GM18517 (cell line): ENCODE measurements at regions not wholly inside any gene's neighbourhood (a gene's known extent, or its start where the extent isn't known, plus 50 kb on each side); places are given as distances from the start of the nearest gene placed in this dataset.
"Not testable (repeated sequence)": the region's sequence is repeated elsewhere in the genome, so short reads cannot be mapped to it uniquely, and the experiment has no call there.

ENCODE experiments used
- ATAC-seq: cut with Tn5 transposase; IDR thresholded peaks from one replicate; pipeline ENCODE4 v1.9.1; 2021; ENCODE audit warnings: mild to moderate bottlenecking, moderate library complexity; ENCODE audit not compliant: unreplicated experiment

DNA sequence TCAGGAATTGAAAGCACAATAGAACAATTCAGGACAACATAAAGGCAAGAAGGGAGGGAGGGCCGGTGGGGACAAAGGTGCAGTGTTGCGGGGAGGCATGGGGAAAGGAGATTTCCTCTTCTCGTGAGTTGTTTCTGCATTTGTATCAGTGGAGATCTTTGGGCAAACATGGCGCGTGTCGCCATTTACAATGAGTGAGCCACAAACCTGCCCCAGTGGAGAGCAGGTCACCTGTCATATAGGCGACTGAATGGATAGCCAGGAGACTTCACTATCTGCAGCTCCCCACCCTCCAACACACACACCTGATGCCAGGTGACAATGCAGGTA, 87.7 kb upstream of the SLC45A1 start:
- no peak for ATAC-seq

DNA sequence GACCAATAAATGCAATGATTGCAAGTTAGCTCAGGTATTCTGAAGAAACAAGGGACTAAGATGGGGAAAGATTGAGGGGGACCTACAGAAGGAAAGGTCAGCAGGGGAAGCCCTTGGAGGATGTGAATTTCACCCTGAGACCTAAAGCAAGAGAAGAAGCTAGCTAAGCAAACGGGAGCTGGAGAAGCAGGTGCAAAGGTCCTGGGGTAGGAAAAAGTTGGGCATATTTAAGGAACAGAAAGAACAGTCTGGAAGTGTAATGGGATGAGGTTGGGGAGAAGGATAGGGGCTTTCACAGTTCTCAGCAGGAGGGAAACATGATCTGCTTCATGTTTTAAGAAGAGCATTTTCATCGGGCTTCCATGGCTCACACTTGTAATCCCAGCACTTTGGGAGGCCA, 89.7 kb upstream of the SLC45A1 start:
- ATAC-seq, result no peak

- ATAC-seq, result not testable (repeated sequence)
Observed at GRCh38 chr1:8227674-8228073, 90.2 kb upstream of the SLC45A1 start.

GRCh38 chr1:8226747-8227146, 91.2 kb upstream of the SLC45A1 start:
- no peak for ATAC-seq

- not testable (repeated sequence) for ATAC-seq
Observed at GRCh38 chr1:8226024-8226423, 91.9 kb upstream of the SLC45A1 start.

DNA sequence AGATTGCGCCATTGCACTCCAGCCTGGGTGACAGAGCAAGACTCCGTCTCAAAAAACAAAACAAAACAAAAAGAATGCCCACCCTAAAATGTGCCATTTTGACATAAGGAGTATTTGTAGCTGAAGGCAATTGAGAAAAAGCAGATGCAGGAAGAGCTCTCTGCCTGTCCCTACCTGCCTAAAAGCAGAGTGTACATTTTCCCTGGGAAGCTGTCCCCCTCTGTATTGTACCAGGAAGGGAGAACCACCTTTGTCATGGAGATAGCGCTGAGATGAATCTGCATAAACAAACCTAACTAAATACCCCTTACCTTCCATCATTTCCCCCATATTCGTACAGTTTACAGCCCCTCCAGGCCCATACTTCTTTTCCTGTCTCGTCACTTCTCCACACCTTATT, 94.4 kb upstream of the SLC45A1 start:
- ATAC-seq, result no peak

GRCh38 chr1:8222789-8223188, 95.1 kb upstream of the SLC45A1 start:
- no peak for ATAC-seq

DNA sequence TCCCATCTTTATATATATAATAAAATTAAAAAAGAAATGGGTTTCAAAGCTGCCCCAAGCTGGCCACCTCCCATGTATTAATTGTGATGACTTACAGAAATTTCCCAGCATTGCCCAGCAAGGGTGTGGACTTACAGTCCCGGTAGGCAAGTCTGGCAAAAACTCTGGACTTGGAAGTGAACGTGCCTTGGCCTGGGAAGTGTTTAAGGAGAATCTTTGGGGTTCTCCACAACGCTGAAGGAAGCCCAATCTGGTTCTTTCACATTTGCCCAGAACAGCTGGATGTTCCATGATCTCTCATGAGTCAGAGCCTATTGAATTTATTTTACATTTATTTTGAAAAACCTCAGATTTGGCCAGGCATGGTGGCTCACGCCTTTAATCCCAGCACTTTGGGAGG, 98.4 kb upstream of the SLC45A1 start:
- ATAC-seq, result no peak

- no peak for ATAC-seq
Observed at GRCh38 chr1:8218351-8219092, 99.4 kb upstream of the SLC45A1 start.

DNA sequence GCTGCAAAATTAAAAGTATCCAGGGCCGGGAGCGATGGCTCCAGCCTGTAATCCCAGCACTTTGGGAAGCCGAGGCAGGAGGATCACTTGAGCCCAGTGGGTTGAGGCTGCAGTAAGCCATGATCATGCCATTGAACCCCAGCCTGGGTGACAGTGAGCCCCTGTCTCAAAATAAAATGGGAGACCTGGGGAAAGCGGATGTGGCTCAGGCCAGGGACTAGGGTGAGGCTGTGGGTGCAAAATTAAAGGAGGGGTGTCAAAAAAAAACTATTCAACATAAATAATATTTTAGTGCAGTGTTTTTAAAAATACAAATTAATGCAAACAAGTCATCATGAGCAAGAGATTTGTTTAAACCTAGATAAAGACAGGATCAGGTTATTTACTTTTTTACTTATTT, 100.1 kb upstream of the SLC45A1 start:
- ATAC-seq, result no peak

- no peak for ATAC-seq
Observed at GRCh38 chr1:8217011-8217711, 100.8 kb upstream of the SLC45A1 start.

- ATAC-seq, result no peak
Observed at GRCh38 chr1:8216005-8216404, 101.9 kb upstream of the SLC45A1 start.

- ATAC-seq, result no peak
Observed at GRCh38 chr1:8214501-8215173, 103.3 kb upstream of the SLC45A1 start.

DNA sequence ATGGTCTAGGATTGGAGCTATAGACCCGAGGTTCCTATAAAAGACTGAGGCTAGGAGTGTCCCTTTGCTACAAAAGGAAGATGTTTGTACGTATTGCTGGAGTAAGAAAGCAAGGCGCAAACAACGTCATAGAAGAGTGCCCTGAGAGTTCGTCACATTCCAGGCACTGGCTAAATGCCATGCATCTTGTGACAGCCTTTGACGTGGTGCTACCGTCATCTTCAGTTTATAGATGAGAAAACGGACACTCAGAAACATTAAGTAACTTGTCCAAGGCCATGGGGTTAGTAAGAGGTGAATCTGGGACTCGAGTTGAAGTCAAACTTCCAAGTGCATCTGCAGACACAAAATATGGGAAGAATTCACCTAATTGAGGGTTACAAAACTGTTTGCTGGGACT, 104.2 kb upstream of the SLC45A1 start:
- ATAC-seq, result no peak

DNA sequence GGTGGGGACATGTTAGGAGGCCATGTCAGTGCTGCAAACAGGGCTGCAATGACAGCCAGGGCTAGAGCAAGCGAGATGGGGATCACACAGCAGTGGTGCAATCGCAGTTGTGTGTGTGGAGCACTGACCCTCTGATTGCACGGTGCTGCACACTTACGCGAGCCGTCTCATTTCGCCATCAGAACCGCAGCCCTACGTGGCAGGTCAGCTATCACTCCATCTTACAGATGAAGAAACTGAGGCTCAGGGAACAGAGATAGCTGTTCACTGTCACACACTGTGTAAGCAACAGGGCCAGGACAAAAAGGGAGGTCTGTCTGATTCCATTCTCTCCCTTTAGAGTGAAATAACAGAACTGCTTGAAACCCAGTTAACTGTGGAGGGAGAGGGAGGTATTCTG, 104.8 kb upstream of the SLC45A1 start:
- ATAC-seq, result no peak

DNA sequence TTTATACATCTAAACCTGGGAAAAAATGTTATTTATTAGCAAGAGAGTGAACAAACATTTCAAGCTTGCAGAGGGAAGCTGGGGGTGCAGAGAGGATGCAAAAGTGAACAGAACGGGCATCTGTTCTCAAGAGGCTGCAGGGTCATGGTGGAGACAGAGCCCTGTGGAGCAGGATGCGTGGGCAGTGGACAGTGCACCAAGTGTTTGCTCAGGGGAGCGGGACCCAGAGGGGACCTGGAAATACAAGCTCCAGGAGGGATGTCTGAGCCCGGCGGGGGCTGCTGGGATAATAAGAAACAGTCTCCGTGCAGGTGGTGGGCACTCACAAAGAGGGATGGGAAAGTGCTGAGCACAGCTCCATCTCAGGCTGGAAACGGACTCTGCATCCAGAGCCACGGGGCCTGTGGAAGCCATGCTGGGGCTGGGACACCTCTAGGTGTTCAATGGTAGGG, 105.3 kb upstream of the SLC45A1 start:
- no peak for ATAC-seq

DNA sequence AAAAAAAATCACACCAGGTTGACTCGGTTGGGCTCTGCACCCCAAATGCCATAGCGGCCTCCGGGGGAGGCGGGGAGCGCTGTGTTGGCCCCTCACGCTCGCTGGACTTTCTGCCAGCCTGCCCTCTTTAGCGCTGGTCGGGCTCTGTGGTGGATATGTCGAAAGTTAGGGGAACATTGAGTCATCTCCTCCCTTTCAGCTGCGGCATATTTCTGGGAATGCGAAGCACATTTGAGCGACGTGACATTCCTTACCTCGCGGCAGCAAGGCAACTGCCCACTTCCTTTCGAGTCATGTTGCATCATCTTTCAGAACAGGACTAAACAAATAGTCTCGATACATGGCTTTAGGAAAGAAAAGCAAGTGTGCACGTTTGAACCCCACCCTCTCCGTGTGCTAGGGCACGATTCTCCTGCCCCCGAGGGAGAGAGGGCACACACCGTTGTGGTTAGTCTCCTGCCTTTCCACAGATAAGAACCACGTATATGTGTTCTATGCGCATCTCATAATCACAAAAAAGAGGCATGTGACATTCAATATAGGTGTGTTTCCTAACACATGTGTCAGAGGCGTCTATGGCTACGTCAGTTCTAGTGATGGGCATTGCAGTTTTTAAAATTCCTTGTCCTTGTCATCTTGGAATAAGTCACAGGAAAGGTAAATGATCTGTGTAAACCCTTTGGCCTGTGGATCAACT, 105.9 kb upstream of the SLC45A1 start:
- ATAC-seq, result no peak

DNA sequence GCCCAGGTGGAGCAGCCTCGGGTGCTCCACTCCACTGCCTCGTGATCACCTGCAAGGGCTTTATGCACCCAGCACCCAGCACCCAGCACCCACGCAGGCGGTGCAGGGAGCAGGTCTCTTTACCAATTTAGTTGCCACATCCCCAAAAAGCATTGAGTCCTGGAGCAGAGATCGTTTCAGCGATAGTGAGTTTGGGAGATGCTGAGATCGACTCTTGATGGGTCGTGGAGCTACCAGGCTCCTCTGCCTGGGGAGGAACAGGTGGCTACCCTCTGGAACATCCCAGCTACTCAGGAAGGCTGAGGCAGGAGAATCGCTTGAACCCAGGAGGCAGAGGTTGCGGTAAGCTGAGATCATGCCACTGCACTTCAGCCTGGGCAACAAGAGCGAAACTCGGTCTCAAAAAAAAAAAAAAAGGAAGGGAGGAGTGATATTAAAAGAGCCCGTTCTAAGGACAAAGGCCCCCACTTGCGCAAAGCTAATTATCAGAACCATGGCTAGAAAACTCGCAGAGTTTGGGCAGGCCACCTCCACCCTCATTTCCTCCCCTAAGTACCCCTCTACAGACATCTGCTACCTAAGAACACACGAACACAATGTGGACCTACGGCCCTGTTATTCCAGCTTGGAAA, 106.5 kb upstream of the SLC45A1 start:
- no peak for ATAC-seq

DNA sequence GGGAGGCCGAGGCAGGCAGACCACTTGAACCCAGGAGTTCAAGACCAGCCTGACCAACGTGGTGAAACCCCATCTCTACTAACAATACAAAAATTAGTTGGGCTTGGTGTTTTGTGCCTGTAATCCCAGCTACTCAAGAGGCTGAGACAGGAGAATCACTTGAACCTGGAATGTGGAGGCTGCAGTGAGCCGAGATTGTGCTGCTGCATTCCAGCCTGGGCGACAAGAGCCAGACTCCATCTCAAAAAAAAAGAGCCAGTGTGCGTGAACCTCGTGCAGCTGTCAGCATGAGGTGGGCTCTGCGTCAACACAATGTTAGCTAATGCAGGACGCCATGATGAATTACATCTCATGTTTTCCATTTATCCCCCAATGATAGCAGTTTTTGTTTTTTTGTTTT, 110.7 kb upstream of the SLC45A1 start:
- no peak for ATAC-seq

- no peak for ATAC-seq
Observed at GRCh38 chr1:8206391-8206790, 111.5 kb upstream of the SLC45A1 start.

- ATAC-seq, result no peak
Observed at GRCh38 chr1:8205771-8206170, 112.1 kb upstream of the SLC45A1 start.
